WTC11 (cell line): ENCODE measurements at regions not wholly inside any gene's neighbourhood (a gene's known extent, or its start where the extent isn't known, plus 50 kb on each side); places are given as distances from the start of the nearest gene placed in this dataset.

ENCODE experiments used
- AFF4 ChIP-seq: sonication (generic); formaldehyde crosslinking; IDR thresholded peaks from 2 replicates; pipeline ENCODE4 v1.8.1; 2023; ENCODE audit warnings: mild to moderate bottlenecking, missing genetic modification reagents, borderline replicate concordance
- ESRRA ChIP-seq: sonication (generic); formaldehyde crosslinking; IDR thresholded peaks from 2 replicates; pipeline ENCODE4 v1.8.1; 2022; ENCODE audit warnings: mild to moderate bottlenecking, missing genetic modification reagents, borderline replicate concordance
- FOXJ3 ChIP-seq: sonication (generic); formaldehyde crosslinking; IDR thresholded peaks from 2 replicates; pipeline ENCODE4 v1.9.0; 2021; ENCODE audit warnings: missing genetic modification reagents, mild to moderate bottlenecking, borderline replicate concordance
- FOXP1 ChIP-seq: sonication (generic); formaldehyde crosslinking; IDR thresholded peaks from 2 replicates; pipeline ENCODE4 v1.8.0; 2022; ENCODE audit warnings: missing genetic modification reagents, mild to moderate bottlenecking, moderate library complexity, borderline replicate concordance
- IRF2 ChIP-seq: sonication (generic); formaldehyde crosslinking; IDR thresholded peaks from 2 replicates; pipeline ENCODE4 v1.8.0; 2022; ENCODE audit warnings: low read depth, missing genetic modification reagents, borderline replicate concordance
- MLX ChIP-seq: sonication (generic); formaldehyde crosslinking; IDR thresholded peaks from 2 replicates; pipeline ENCODE4 v1.8.1; 2023; ENCODE audit warnings: mild to moderate bottlenecking, missing genetic modification reagents, moderate library complexity
- RORB ChIP-seq: fragments of 250-450 bp; sonication (Bioruptor Pico); IDR thresholded peaks from 2 replicates; pipeline ENCODE4 v1.9.0; 2021; ENCODE audit warnings: mild to moderate bottlenecking
- USF2 ChIP-seq: sonication (generic); formaldehyde crosslinking; IDR thresholded peaks from 2 replicates; pipeline ENCODE4 v1.8.1; 2023; ENCODE audit warnings: mild to moderate bottlenecking, missing genetic modification reagents, moderate library complexity
- ZBTB43 ChIP-seq: sonication (generic); formaldehyde crosslinking; IDR thresholded peaks from 2 replicates; pipeline ENCODE4 v1.8.1; 2023; ENCODE audit warnings: mild to moderate bottlenecking, missing genetic modification reagents
- ZNF671 ChIP-seq: fragments of 250-450 bp; sonication (Bioruptor Pico); IDR thresholded peaks from 2 replicates; pipeline ENCODE4 v1.8.0; 2021; ENCODE audit warnings: mild to moderate bottlenecking
- TF ChIP-seq, protein P1 (sequence below): fragments of 200-600 bp; IDR thresholded peaks from 2 replicates; pipeline ENCODE4 v1.8.0; 2022; ENCODE audit warnings: antibody characterized with exemption
- TF ChIP-seq, protein P2 (sequence below): sonication (generic); formaldehyde crosslinking; IDR thresholded peaks from 2 replicates; pipeline ENCODE4 v1.8.0; 2022; ENCODE audit warnings: mild to moderate bottlenecking, missing genetic modification reagents
- TF ChIP-seq, protein P3 (sequence below): sonication (generic); formaldehyde crosslinking; IDR thresholded peaks from 2 replicates; pipeline ENCODE4 v1.8.0; 2022; ENCODE audit warnings: missing genetic modification reagents
- TF ChIP-seq, protein P4 (sequence below): sonication (generic); formaldehyde crosslinking; conservative IDR thresholded peaks from 2 replicates; pipeline ENCODE4 v1.8.1; 2022; ENCODE audit warnings: mild to moderate bottlenecking, missing genetic modification reagents

DNA sequence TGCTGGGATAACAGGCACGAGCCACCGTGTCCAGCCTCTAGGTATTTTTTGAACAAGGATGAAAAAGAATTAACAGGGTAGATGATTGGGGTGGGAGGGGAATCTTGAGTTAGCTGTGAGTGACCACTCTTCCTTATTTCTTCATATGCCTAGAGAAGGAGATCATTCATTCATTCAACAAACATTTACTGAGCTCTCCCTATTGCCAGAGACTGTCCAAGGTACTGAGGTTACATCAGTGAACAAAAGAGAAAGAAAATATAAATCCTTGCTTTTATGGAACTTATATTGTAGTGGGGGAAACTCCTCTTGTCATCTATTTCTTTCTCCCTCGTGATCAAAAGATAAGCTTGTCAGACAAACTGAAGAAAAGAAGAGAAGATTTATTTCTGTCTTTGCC is 62.9 kb downstream of the S1PR1 start:
- TF ChIP-seq, protein P1, sequence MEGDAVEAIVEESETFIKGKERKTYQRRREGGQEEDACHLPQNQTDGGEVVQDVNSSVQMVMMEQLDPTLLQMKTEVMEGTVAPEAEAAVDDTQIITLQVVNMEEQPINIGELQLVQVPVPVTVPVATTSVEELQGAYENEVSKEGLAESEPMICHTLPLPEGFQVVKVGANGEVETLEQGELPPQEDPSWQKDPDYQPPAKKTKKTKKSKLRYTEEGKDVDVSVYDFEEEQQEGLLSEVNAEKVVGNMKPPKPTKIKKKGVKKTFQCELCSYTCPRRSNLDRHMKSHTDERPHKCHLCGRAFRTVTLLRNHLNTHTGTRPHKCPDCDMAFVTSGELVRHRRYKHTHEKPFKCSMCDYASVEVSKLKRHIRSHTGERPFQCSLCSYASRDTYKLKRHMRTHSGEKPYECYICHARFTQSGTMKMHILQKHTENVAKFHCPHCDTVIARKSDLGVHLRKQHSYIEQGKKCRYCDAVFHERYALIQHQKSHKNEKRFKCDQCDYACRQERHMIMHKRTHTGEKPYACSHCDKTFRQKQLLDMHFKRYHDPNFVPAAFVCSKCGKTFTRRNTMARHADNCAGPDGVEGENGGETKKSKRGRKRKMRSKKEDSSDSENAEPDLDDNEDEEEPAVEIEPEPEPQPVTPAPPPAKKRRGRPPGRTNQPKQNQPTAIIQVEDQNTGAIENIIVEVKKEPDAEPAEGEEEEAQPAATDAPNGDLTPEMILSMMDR = no peak
- TF ChIP-seq IRF2 (CRISPR knock-in tag) (no peak), ZNF671 (CRISPR knock-in tag) (no peak), FOXJ3 (CRISPR knock-in tag) (no peak), MLX (no peak), ZBTB43 (CRISPR knock-in tag) (no peak), ESRRA (CRISPR knock-in tag) (no peak), USF2 (CRISPR knock-in tag) (no peak), FOXP1 (no peak), RORB (CRISPR knock-in tag) (no peak), AFF4 (CRISPR knock-in tag) (no peak)
- TF ChIP-seq, protein P2, sequence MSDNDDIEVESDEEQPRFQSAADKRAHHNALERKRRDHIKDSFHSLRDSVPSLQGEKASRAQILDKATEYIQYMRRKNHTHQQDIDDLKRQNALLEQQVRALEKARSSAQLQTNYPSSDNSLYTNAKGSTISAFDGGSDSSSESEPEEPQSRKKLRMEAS (CRISPR knock-in tag) = no peak
- TF ChIP-seq, protein P3, sequence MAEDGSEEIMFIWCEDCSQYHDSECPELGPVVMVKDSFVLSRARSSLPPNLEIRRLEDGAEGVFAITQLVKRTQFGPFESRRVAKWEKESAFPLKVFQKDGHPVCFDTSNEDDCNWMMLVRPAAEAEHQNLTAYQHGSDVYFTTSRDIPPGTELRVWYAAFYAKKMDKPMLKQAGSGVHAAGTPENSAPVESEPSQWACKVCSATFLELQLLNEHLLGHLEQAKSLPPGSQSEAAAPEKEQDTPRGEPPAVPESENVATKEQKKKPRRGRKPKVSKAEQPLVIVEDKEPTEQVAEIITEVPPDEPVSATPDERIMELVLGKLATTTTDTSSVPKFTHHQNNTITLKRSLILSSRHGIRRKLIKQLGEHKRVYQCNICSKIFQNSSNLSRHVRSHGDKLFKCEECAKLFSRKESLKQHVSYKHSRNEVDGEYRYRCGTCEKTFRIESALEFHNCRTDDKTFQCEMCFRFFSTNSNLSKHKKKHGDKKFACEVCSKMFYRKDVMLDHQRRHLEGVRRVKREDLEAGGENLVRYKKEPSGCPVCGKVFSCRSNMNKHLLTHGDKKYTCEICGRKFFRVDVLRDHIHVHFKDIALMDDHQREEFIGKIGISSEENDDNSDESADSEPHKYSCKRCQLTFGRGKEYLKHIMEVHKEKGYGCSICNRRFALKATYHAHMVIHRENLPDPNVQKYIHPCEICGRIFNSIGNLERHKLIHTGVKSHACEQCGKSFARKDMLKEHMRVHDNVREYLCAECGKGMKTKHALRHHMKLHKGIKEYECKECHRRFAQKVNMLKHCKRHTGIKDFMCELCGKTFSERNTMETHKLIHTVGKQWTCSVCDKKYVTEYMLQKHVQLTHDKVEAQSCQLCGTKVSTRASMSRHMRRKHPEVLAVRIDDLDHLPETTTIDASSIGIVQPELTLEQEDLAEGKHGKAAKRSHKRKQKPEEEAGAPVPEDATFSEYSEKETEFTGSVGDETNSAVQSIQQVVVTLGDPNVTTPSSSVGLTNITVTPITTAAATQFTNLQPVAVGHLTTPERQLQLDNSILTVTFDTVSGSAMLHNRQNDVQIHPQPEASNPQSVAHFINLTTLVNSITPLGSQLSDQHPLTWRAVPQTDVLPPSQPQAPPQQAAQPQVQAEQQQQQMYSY (CRISPR knock-in tag) = no peak
- TF ChIP-seq, protein P4, sequence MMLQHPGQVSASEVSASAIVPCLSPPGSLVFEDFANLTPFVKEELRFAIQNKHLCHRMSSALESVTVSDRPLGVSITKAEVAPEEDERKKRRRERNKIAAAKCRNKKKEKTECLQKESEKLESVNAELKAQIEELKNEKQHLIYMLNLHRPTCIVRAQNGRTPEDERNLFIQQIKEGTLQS (CRISPR knock-in tag) = no peak
